NB4 (cell line): ENCODE measurements at regions not wholly inside any gene's neighbourhood (a gene's known extent, or its start where the extent isn't known, plus 50 kb on each side); places are given as distances from the start of the nearest gene placed in this dataset.

ENCODE experiments used
- DNase-seq: peaks from one replicate; pipeline ENCODE4 v3.0.0; 2010; ENCODE audit warnings: low read depth
- H3K4me3 ChIP-seq: one replicate; pipeline ENCODE4 v1.5.1; 2011; ENCODE audit warnings: mild to moderate bottlenecking, low read depth, low read length, moderate library complexity
- CTCF ChIP-seq: IDR thresholded peaks from one replicate; pipeline ENCODE4 v1.5.1; 2012; ENCODE audit warnings: low read depth, low read length
- MYC ChIP-seq: IDR thresholded peaks from 2 replicates; pipeline ENCODE4 v1.6.1; 2011; ENCODE audit warnings: low read depth, low read length
- POLR2A ChIP-seq: IDR thresholded peaks from 2 replicates; pipeline ENCODE4 v1.6.1; 2011; ENCODE audit warnings: mild to moderate bottlenecking; ENCODE audit not compliant: insufficient read length; ENCODE audit errors: extremely low read depth
- TF ChIP-seq, protein P1 (sequence below): IDR thresholded peaks from 2 replicates; pipeline ENCODE4 v1.6.1; 2011; ENCODE audit warnings: low read depth, low read length

GRCh38 chr12:113587720-113588119, 116.0 kb upstream of the LHX5 start:
- no peak for DNase-seq
- H3K4me3 ChIP-seq, result no peak overlapping the region
- TF ChIP-seq, protein P1, sequence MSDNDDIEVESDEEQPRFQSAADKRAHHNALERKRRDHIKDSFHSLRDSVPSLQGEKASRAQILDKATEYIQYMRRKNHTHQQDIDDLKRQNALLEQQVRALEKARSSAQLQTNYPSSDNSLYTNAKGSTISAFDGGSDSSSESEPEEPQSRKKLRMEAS, result no peak
- TF ChIP-seq MYC, result no peak
- TF ChIP-seq POLR2A, result no peak
- no peak for TF ChIP-seq CTCF

DNA sequence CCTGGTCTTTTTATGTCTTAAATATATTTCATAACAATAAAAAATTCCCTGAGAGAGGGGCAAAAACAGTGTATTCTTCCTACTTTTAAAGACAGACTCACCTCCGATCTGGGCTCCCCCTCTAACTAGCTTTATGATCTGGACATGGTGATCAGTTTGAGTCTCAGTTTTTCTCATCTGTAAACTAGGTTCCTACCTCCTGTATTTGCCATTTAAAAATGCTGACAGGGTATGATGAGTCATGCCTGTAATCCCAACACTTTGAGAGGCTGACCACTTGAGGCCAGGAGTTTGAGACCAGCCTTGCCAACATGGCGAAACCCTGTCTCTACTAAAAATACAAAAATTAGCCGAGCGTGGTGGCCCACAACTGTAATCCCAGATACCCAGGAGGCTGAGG, 114.8 kb upstream of the LHX5 start:
- DNase-seq, result no peak
- TF ChIP-seq, protein P1, result no peak
- TF ChIP-seq MYC (no peak), POLR2A (no peak), CTCF (no peak)
- H3K4me3 ChIP-seq, result no peak overlapping the region

- no peak overlapping the region for H3K4me3 ChIP-seq
- DNase-seq, result peak; percentile 33
- no peak for TF ChIP-seq CTCF
- TF ChIP-seq POLR2A, result no peak
- TF ChIP-seq MYC, result no peak
- TF ChIP-seq, protein P1, result no peak
These were observed 111.0 kb upstream of the LHX5 start for GRCh38 chr12:113582521-113583218.

GRCh38 chr12:113581342-113581741, 109.7 kb upstream of the LHX5 start:
- TF ChIP-seq CTCF (no peak), MYC (no peak)
- TF ChIP-seq, protein P1, result no peak
- no peak for DNase-seq
- no peak overlapping the region for H3K4me3 ChIP-seq

- TF ChIP-seq, protein P1, result no peak
- no peak for TF ChIP-seq CTCF
- no peak for TF ChIP-seq MYC
- TF ChIP-seq POLR2A, result no peak
- no peak for DNase-seq
- no peak overlapping the region for H3K4me3 ChIP-seq
These were observed 108.8 kb upstream of the LHX5 start for GRCh38 chr12:113580437-113580836.
